Neural cell (in vitro differentiated cells): ENCODE measurements at regions not wholly inside any gene's neighbourhood (a gene's known extent, or its start where the extent isn't known, plus 50 kb on each side); places are given as distances from the start of the nearest gene placed in this dataset.

ENCODE experiments used
- H2AFZ ChIP-seq: fragments of 200-600, 300-800 bp; sonication (generic), shearing (Covaris generic); 2 replicates; pipeline ENCODE4 v1.6.0; 2014; ENCODE audit warnings: low read depth, mild to moderate bottlenecking, antibody characterized with exemption, low read length, moderate library complexity
- H3F3A ChIP-seq: fragments of 200-600 bp; shearing (Covaris generic); 2 replicates; pipeline ENCODE4 v1.6.1; 2016; ENCODE audit warnings: mild to moderate bottlenecking, moderate library complexity, mixed read lengths, antibody characterized with exemption, low read length; ENCODE audit not compliant: insufficient read depth, poor library complexity, severe bottlenecking
- H3K27ac ChIP-seq: fragments of 200-600, 300-800 bp; sonication (generic), shearing (Covaris generic); 2 replicates; pipeline ENCODE4 v1.5.1; 2014; ENCODE audit warnings: mild to moderate bottlenecking, low read length, moderate library complexity
- H3K27me3 ChIP-seq: fragments of 300-800, 200-600 bp; sonication (generic), shearing (Covaris generic); 2 replicates; pipeline ENCODE4 v1.6.0; 2014; ENCODE audit warnings: mild to moderate bottlenecking, low read depth, low read length, moderate library complexity; ENCODE audit not compliant: insufficient read depth
- H3K36me3 ChIP-seq: fragments of 300-800, 200-600 bp; sonication (generic), shearing (Covaris generic); 2 replicates; pipeline ENCODE4 v1.5.1; 2014; ENCODE audit warnings: mild to moderate bottlenecking, antibody characterized with exemption, low read length, moderate library complexity; ENCODE audit not compliant: insufficient read depth
- H3K4me2 ChIP-seq: fragments of 300-800, 200-600 bp; sonication (generic), shearing (Covaris generic); 2 replicates; pipeline ENCODE4 v1.6.0; 2014; ENCODE audit warnings: mild to moderate bottlenecking, low read length
- H3K4me3 ChIP-seq: fragments of 300-800, 200-600 bp; sonication (generic), shearing (Covaris generic); 2 replicates; pipeline ENCODE4 v1.5.1; 2014; ENCODE audit warnings: mild to moderate bottlenecking, low read length, moderate library complexity
- H3K79me2 ChIP-seq: fragments of 200-600 bp; shearing (Covaris generic); replicated peaks from 2 replicates; pipeline ENCODE4 v1.6.0; 2014; ENCODE audit warnings: mild to moderate bottlenecking, low read length, moderate library complexity; ENCODE audit not compliant: insufficient read depth
- H3K9ac ChIP-seq: fragments of 300-800, 200-600 bp; sonication (generic), shearing (Covaris generic); 2 replicates; pipeline ENCODE4 v1.6.1; 2016; ENCODE audit warnings: mild to moderate bottlenecking, low read length, mixed read lengths
- H3K9me2 ChIP-seq: fragments of 200-600 bp; shearing (Covaris generic); 2 replicates; pipeline ENCODE4 v1.6.1; 2016; ENCODE audit warnings: mild to moderate bottlenecking, low read length, mixed read lengths; ENCODE audit not compliant: insufficient read depth
- H3K9me3 ChIP-seq: fragments of 200-600, 300-800 bp; sonication (generic), shearing (Covaris generic); 2 replicates; pipeline ENCODE4 v1.6.1; 2016; ENCODE audit warnings: mild to moderate bottlenecking, mixed run types, low read length, moderate library complexity, mixed read lengths
- H4K20me1 ChIP-seq: fragments of 200-600 bp; shearing (Covaris generic); 2 replicates; pipeline ENCODE4 v1.6.1; 2016; ENCODE audit warnings: mild to moderate bottlenecking, mixed run types; ENCODE audit not compliant: insufficient read depth
- CTCF ChIP-seq: fragments of 450-650 bp; IDR thresholded peaks from 2 replicates; pipeline ENCODE4 v1.5.1; 2014; ENCODE audit warnings: antibody characterized with exemption, mild to moderate bottlenecking, moderate library complexity; ENCODE audit not compliant: poor library complexity, severe bottlenecking
- EP300 ChIP-seq: fragments of 450-650 bp; conservative IDR thresholded peaks from 2 replicates; pipeline ENCODE4 v1.6.1; 2014; ENCODE audit warnings: antibody characterized with exemption, mild to moderate bottlenecking, moderate library complexity; ENCODE audit not compliant: poor library complexity, severe bottlenecking
- EZH2 ChIP-seq: fragments of 200-600, 300-800 bp; shearing (Covaris generic), sonication (generic); IDR thresholded peaks from 2 replicates; pipeline ENCODE4 v1.6.1; 2014; ENCODE audit warnings: antibody characterized with exemption, low read length, borderline replicate concordance, mild to moderate bottlenecking; ENCODE audit not compliant: insufficient read depth, poor library complexity, severe bottlenecking
- MXI1 ChIP-seq: fragments of 450-650 bp; conservative IDR thresholded peaks from 2 replicates; pipeline ENCODE4 v1.6.1; 2014; ENCODE audit warnings: antibody characterized with exemption, mild to moderate bottlenecking; ENCODE audit not compliant: poor library complexity, severe bottlenecking
- POLR2AphosphoS5 ChIP-seq: IDR thresholded peaks from 2 replicates; pipeline ENCODE4 v1.6.1; 2012
- RAD21 ChIP-seq: fragments of 450-650 bp; conservative IDR thresholded peaks from 2 replicates; pipeline ENCODE4 v1.6.1; 2014; ENCODE audit warnings: antibody characterized with exemption, mild to moderate bottlenecking, moderate library complexity
- REST ChIP-seq: IDR thresholded peaks from 2 replicates; pipeline ENCODE4 v1.6.1; 2012; ENCODE audit warnings: borderline replicate concordance
- SMC3 ChIP-seq: fragments of 450-650 bp; conservative IDR thresholded peaks from 2 replicates; pipeline ENCODE4 v1.6.1; 2014; ENCODE audit warnings: antibody characterized with exemption, mild to moderate bottlenecking, moderate library complexity; ENCODE audit not compliant: poor library complexity
- TAF1 ChIP-seq: IDR thresholded peaks from 2 replicates; pipeline ENCODE4 v1.6.1; 2012; ENCODE audit warnings: low read depth

GRCh38 chr4:31189938-31190337 lies 469.8 kb downstream of the PCDH7 start:
- TF ChIP-seq POLR2AphosphoS5 = no peak
- TF ChIP-seq CTCF = no peak
- TF ChIP-seq EP300 = no peak
- no peak for TF ChIP-seq TAF1
- no peak for TF ChIP-seq RAD21
- TF ChIP-seq EZH2 = no peak
- no peak for TF ChIP-seq SMC3
- TF ChIP-seq MXI1 = no peak
- no peak for TF ChIP-seq REST
- Histone ChIP-seq H3K36me3 (no peaks in the 10 kb centered on the region), H3K27ac (no peak overlapping the region), H3K79me2 (no peaks in the 10 kb centered on the region), H3K4me3 (no peak overlapping the region), H3K27me3 (no peaks in the 10 kb centered on the region), H3K9me2 (no peaks in the 10 kb centered on the region), H4K20me1 (no peaks in the 10 kb centered on the region), H3K4me2 (no peak overlapping the region), H3K9me3 (no peaks in the 10 kb centered on the region), H3F3A (no peaks in the 10 kb centered on the region), H3K9ac (no peak overlapping the region), H2AFZ (no peak overlapping the region)

- Histone ChIP-seq H3K36me3 (no peaks in the 10 kb centered on the region), H4K20me1 (no peaks in the 10 kb centered on the region), H2AFZ (no peak overlapping the region), H3K4me2 (no peak overlapping the region), H3K9ac (no peak overlapping the region), H3K9me2 (no peaks in the 10 kb centered on the region), H3K4me3 (no peak overlapping the region), H3F3A (no peaks in the 10 kb centered on the region), H3K27ac (no peak overlapping the region), H3K27me3 (no peaks in the 10 kb centered on the region), H3K9me3 (no peaks in the 10 kb centered on the region), H3K79me2 (no peaks in the 10 kb centered on the region)
- TF ChIP-seq EZH2 (no peak), CTCF (no peak), MXI1 (no peak), EP300 (no peak), RAD21 (no peak), SMC3 (no peak), POLR2AphosphoS5 (no peak), TAF1 (no peak), REST (no peak)
These were observed 470.5 kb downstream of the PCDH7 start for GRCh38 chr4:31190671-31191070.
